NCI-H2227 (cell line): ENCODE measurements at regions not wholly inside any gene's neighbourhood (a gene's known extent, or its start where the extent isn't known, plus 50 kb on each side); places are given as distances from the start of the nearest gene placed in this dataset.

ENCODE experiments used
- DNase-seq: peaks from one replicate; lab custom pipeline; 2025; ENCODE audit not compliant: unreplicated experiment; lab: John Stamatoyannopoulos, UW

DNA sequence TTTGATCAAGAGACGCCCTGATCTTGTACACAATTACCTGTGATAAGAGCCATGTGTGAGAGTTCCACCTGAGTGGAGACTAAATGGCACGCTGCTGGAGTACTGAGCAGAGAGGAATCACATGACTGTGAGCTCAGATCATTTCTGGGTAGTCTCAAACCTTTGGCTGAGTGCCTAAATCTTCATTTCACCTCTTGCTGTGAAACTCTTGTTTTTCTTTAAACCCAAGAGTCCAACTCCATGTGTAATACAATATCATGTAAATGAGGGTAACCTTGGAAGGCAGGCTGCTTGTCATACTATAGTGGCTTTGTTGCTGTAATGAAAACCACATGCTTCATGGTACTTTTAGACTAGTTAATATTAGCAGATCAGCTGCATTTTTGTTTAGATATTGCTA lies 156.9 kb downstream of the CAND1 start:
- no peak for DNase-seq

DNA sequence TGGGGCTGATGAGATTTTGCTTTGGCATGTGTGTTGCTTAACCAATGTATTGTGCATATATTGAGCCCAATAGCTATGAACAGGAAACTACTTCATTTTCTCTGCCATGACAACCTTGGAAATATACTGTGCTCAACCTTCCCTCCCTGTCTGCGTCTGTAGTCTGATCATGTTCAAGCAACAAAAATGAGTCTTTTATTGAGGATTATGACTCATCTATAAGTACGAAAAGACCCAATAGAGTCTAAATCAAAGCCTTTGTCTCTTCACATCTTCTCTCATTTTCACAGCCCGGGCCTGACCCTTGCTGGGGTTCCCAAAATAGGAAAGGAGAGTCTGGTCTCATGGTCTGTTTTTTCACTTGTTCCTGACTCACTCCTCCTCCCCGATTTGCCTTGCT lies 158.2 kb downstream of the CAND1 start:
- no peak for DNase-seq

DNA sequence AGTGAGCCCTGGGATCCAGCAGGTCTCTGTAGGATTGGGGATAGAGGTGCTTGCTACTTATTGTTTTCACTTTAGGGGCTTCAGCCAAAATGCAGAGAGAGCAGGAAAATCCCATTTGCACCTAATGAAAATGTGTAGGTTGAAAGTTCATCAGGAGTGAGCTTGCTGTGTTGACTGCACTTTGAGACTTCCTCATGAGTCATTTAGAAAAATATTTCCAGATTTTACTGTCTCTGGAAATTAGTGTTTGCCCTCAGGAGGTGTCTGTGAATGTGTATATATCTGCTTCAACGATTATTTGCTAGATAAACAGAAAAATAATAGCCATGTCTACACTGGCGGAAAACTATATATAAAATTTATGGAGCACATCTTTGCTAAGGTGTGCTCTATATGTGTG lies 159.3 kb downstream of the CAND1 start:
- DNase-seq: no peak

DNA sequence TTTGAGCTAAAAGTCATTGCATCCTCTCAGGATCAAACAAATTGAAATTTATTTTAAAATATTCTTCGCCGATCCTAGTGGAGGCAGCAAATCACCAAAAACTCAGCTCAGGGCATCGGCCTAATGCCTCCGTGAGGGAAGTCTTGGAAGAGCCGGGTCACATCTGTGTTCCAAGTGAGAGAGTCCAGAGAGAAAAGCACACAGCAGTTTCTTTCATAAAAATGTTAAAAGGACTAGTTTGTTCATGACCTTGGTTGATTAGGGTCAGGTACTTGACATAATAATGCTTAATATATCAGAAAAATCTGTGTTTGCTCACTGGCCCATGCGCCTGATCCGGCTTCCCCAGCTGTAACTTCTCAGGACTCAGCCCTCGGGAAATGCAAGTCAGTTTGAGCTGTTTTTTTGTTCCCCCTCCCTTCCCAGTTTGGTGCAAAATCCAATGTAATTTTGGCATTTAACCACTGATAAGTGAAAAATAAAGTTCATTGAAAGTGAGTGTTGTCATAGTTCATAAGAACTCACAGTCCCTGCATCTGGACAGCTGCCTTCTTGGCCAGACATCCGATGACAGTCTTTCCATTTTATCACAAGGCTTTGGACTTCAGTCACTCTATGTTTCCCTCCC lies 161.7 kb downstream of the CAND1 start:
- DNase-seq: peak; percentile 6

DNA sequence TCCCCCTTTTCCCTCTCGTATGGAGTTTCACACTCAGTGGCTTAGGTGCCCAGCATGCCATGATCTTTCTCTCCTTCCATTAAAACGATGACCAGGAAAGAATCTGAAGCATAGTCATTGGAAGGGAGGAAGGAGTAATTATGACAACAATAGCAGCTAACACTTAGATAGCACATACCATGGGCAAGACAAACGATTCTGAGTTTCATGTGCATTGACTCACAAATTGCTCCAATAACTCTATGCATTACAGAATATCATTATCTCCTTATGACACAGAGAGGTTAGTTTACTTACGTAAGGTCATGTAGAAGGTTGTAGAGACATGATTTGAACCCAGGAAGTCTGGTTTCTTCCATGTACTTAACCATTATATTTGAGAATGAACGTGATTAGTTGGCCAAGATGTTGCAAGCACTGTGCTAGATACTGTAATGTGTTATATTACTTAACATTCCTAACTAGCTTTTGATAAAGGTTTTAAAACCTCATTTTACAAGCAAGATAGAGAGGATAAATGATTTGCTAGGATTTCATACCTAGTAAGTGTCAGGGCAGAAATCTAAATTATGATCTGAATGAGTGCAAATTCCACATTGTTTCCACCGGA lies 162.4 kb downstream of the CAND1 start:
- no peak for DNase-seq

DNA sequence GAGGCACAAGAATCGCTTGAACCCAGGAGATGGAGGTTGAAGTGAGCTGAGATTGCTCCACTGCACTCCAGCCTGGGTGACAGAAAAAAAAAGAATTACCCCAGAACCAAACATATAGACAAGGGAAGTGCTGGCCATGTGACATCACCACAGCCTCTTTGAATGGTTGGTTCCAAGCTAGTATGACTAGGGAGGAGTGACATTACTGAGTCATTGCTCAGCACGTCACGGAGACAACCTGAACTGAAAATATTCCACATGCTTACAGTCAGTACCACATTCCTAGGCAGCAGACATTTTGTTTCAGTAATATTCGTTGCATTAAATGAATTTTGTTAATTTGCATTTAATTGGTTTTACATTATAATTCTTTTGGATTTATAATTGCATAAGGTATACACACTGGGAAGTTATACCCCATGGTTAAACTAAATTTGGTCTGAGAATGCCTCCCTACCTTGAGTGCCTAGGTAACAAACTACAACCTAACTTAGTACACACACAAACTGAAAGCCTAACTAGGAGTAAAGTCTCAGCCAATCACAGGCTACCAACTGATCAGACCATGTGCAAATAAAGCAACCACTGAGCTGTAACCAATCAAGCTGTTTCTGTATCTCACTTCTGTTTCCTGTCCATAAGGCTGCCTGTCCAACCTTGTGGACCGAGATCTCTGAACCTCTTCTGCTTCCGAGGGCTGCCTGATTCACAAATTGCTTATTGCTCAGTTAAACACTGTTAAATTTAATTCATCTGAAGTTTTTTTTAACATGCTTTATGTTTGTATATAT lies 164.4 kb downstream of the CAND1 start:
- no peak for DNase-seq

DNA sequence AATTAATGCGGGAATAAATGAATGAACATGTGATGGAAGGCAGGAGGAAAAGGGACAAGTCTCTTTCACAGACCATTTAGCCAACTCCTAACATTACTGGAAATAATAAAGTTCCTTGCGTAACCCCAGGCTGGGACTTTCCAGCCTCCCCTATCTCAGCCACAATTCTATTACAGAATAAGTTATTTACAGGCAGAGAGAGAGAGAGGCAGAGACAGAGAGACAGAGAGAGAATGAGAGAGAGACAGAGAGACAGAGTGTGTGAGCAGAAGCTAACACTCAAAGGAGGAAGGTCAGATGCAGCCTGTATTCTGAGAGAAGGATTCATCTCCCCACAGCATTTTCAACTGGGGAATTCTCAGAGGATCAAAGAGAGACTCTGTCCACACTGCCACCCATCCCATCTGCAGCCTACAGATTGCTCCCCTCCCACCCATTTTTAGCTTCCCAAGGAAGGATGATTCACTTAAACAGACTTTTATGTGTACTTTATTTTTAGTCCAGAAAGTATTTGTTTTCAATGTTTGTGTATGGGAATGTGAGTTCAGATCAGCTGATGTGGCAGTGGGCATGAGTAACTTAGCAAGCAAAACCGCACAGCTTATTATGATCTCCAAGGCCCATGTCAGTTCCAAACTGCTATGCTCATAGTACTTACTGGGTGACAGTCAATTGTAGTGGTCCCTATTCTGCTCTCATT lies 165.7 kb downstream of the CAND1 start:
- no peak for DNase-seq

DNA sequence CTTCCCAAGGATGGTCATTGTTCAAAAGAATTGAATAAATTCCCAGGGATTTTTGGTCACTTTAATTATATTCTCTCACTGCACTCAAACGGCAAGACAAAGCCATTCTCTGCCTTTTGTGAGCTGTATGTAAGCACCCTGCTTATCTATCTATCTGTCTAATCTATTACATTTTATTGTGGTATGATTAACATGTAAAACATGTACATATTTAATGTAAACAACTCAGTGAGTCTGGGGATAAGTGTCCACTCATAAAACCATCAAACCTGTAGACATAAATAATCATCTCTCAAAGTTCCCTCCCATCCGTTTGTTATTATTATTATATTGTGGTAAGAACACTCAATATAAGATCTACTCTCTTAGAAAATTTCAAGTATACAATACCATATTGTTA lies 167.1 kb downstream of the CAND1 start:
- no peak for DNase-seq

DNA sequence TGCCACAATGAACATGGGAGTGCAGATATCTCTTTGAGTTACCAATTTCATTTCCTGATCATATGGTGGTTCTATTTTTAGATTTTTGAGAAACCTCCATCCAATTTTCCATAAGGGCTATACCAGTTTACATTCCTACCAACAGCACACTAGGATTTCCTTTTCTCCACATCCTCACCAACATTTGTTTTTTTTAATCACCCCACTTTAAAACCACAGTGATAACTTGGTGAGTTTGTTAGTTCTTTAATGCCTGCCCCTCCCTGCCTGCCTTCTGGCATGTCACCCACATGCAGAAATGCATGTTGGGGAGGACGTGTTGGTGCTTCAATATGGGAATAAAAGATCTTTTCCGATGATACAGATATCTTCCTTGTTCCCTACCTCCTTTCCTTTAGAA lies 167.9 kb downstream of the CAND1 start:
- no peak for DNase-seq

DNA sequence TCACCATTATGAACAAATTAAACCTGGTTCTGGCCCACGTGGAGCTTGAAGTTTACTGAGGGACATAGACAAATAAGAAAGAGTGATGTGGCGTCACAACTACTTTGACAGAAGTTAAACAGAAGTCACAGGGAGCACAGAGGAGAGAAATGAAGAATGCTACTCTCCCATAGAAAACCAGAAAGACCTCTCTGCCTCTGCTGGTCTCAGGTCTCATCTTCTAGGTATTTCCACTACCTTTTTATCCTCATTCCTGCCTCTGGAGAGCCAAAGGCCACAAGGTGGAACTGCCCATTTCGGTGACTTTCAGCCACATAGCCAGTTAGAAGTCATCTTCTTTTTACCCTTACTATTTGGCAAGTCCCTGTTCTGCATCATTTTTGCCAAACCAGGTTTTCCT lies 170.5 kb downstream of the CAND1 start:
- no peak for DNase-seq

DNA sequence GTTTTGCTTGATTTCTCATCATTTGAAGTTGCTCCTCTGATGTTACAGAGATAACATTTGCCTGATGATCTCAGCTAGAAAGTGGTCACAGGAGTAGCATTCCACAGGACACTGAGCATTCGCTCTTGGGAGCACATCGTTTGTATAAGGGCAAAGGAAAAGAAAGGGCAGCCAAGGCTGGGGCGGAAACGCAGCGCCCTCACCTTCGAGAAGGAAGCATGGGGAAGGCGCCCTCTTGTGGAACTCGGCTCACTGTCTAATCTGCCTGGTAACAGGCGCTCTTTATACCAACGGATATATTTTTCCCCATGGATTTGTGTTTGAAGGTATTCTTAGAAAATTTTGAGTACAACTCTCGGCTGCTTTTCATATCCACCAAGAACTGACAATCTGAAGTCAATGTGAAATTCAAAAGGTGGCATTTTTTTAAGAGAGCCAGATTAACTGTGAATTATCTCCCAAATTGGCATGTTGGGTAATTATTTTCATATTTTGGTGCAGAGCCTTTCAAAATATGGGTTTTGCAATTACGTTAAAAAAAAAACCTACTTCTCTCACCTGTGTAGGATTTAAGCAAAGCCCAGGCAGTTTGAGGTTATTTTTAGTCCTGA lies 172.7 kb downstream of the CAND1 start:
- peak; percentile 77 for DNase-seq

DNA sequence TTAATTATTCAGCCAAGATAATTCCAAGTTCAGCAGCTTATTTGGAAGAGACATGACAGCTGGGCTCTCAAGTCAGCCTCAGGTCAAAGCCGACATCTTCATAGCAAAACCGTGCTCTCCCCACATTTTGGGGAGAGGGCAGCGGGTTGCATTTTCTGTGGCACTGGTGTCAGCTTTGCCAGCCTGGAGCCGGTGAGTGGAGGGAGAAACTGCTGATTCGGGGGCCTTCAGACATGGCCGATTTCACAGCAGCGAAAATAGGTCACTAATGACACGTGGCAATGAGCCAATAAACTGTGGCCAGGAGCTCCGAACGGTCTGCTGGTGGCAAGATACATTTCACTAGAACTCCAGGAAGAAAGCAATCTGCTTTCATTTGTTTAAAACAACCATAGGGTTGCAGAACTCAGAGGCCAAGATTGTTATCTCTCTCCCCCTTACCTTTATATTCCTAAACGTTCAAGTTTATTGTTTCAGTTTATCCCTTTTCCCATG lies 173.2 kb downstream of the CAND1 start:
- peak; percentile 62 for DNase-seq

DNA sequence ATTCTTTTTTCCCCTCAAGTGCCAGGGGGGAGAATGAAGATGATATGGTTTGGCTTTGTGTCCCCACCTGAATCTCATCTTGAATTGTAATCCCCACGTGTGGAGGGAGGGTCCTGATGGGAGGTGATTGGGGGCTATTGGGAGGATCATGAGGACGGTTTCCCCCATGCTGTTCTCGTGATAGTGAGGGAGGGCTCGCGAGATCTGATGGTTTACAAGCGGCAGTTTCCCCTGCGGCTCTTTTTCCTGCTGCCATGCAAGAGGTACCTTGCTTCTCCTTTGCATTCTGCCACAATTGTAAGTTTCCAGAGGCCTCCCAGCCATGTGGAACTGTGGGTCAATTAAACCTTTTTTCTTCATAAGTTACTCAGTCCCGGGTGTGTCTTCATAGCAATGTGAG lies 173.7 kb downstream of the CAND1 start:
- DNase-seq: no peak

DNA sequence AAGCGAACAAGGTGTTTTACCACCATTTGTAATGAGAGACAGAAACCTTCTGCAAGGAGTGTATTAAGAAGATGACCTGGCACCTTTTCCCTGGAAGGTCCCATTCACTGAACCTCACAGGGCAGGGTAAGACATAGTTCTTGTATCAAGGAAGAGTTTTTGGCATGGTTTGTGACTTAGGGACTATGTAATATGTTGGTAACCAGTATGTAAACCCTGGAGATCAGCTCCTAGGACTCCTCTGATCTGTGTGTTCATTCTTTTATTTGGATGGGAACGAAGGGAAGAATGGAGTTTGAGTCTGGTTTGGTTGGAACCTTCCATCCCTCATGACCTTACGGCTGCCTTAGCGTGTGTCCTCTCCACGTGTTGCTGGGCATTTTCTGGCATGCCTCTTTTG lies 175.4 kb downstream of the CAND1 start:
- no peak for DNase-seq

DNA sequence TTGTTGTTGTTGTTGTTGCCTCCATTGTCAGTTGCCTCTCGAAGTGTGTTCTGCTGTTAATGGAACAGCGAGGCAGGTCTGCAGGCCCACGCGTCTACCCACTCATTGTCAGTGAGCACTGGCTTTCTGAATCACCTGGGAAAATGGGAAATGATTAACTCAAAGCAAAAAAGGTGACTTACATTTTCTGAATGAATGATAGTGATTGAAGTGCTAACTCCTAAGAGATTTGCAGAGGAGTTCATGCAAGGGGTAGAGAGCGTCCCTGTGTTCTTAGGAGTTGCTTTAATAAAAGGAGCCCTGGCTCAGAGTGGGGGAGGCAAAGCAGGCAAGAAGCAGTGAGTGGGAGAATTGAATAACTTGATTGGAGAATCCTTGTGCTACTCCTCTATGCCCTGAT lies 177.6 kb downstream of the CAND1 start:
- DNase-seq: no peak

DNA sequence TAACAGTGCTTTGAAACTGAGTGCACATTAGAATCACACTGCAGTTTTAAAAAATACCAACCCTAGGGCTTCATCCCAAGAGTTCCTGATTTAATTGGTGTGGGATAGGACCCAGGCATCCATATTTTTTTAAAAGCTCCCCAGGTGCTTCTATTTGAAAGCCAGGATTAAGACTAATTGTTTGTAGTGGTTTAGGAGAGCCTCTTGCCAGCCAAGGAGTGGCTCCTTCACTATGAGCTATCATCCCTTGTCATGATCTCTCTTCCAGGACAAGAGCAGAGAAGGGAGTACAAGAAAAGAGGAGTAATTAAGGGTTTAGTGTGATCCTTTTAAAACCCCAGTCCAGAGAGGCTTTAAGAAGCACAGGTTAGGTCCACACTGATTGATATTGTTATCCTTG lies 178.0 kb downstream of the CAND1 start:
- peak; percentile 19 for DNase-seq

DNA sequence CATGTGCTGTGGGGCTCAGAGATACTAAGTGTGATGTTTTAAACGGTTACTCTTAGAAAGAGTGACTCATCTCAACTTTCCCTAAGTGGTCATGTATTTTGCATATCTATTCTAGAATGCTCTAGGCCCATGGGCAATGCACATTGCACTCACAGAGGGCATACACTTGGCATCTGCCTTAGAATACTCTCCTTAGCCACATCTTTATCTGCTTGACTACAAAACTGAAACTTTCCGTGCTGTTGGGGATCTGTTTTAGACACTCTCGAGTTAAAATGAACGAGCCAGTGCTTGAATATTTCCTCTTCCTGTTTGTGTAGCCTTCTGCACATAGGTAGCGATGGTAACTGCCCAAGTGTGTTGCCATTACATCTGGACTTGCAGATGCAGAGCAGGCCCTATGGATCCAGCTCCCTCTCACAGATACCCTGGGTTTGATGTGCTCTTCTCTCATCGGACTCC lies 180.5 kb downstream of the CAND1 start:
- DNase-seq: no peak

DNA sequence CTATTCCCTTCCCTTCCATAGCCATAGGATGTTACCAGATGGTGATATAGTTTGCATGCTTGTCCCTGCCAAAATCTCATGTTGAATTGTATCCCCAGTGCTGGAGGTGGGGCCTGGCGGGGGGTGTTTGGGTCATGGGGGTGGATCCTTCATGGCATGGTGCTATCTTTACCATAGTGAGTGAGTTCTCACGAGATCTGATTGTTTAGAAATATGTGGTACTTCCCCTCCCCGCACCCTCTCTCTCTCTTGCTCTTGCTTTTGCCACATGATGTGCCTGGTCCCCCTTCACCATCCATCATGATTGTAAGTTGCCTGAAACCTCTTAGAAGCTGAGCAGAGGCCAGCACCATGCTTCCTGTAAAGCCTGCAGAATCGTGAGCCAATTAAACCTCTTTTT lies 181.3 kb downstream of the CAND1 start:
- DNase-seq: no peak

DNA sequence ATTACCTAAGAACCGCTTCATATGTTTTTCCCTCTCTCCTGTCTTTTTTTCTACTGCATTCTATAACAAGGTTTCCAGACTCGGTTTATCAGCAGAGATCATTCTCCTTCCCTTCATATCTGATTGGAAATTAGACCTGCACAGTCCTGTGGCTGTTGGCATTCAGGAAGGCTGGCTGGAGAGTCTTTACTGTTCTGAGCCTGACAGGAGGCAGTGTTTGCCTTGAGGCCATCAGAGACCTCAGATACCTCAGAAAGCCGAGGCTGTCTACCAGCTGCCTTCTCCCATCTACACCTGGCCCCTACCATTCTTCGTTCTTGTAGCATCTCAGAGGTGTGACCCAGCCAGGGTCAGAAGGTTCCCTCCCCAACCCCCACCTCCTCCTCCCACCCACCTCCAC lies 182.0 kb downstream of the CAND1 start:
- DNase-seq: no peak

DNA sequence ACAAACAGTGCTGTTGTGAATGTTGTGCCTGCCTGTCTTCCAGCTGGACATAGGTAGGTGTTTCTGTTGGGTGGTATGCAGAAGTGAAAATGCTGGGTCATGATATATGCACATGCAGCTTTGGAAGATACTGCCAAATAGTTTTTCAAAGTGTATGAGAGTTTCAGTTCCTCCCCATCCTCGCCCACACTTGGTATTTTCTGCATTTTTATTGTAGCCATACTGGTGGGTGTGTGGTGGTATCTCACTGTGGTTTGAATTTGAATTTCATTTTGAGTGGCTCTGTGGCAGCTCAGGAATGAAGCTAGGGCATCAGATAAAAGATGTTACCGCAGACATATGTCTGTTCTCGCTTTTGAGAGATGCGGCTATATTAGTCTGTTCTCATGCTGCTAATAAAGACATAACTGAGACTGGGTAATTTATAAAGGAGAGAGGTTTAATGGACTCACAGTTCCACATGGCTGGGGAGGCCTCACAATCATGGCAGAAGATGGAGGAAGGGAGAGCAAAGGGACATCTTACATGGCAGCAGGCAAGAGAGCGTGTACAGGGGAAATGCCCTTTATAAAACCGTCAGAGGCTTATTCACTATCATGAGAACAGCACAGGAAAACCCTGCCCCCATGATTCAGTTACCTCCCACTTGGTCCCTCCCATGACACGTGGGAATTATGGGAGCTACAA lies 183.1 kb downstream of the CAND1 start:
- DNase-seq: no peak

DNA sequence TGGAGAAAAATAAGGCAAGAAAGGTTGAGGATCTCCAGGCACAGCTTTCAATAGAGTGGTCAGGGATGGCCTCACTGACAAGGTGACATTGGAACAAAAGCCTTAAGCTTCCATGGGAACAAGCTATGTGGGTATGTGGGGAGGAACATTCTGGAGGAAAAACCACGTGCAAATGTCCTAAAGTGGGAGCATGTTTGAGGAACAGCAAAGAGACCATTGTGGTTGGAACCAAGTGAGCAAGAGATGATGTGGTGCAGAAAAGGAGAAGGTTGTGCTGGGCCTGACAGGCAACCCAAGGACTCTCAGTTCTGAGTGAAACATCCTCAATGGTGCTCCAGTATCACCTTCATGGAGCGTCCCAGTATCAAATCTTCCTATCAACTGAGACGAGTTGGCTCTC lies 184.0 kb downstream of the CAND1 start:
- no peak for DNase-seq
